ENCODE measurements at regions not wholly inside any gene's neighbourhood (a gene's known extent, or its start where the extent isn't known, plus 50 kb on each side); places are given as distances from the start of the nearest gene placed in this dataset.
A peak's percentile ranks its signal among the peaks of the same experiment; 100 is the strongest.

DNA sequence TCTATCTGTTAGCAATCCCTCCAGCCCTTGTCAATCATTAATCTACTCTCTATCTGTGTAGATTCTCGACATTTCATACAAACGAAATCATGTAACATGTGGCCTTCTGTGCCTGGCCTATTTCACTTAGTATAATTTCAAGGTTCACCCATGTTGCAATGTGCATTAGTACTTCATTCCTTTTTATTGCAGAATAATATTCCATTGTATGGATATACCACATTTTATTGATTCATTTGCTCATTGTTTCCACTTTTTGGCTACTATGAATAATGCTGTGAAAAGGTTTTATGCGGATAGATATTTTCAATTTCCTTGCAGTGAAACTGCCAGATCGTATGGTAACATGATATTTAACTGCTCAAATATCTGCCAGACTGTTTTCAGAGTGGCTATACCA is 100.1 kb downstream of the MIAT start:
- Histone ChIP-seq H4K20me1 (ENCODE audit: insufficient read depth, low read length) (no peaks in the 10 kb centered on the region), H3K27ac (ENCODE audit: low read depth, low read length) (no peak overlapping the region), H3K36me3 (ENCODE audit: insufficient read depth, low read length) (no peaks in the 10 kb centered on the region), H3K4me1 (ENCODE audit: insufficient read depth, low read length) (no peaks in the 10 kb centered on the region), H3K4me2 (ENCODE audit: low read length) (no peak overlapping the region), H3K79me2 (ENCODE audit: insufficient read depth, low read length) (no peaks in the 10 kb centered on the region), H3K9me3 (ENCODE audit: insufficient read depth, low read depth, low read length) (peaks cover 6% of the 10 kb centered on the region), H3K9ac (ENCODE audit: low read length) (no peak overlapping the region), H3K4me3 (ENCODE audit: insufficient read depth, low read depth, low read length) (no peak overlapping the region), H2AFZ (ENCODE audit: low read depth, low read length) (no peak overlapping the region), H3K27me3 (ENCODE audit: insufficient read depth, low read length) (no peaks in the 10 kb centered on the region)
- FAIRE-seq: no peak
- H3K36me3 Mint-ChIP-seq (ENCODE audit: low read depth, unreplicated experiment): peaks cover 4% of the 10 kb centered on the region
- peaks cover 10% of the 10 kb centered on the region for H3K9me3 Mint-ChIP-seq (ENCODE audit: unreplicated experiment)
- DNase-seq (ENCODE audit: low read depth): no peak
- peaks cover 5% of the 10 kb centered on the region for H3K4me1 Mint-ChIP-seq (ENCODE audit: low read depth, unreplicated experiment)
- no peaks in the 10 kb centered on the region for H3K27me3 Mint-ChIP-seq (ENCODE audit: low read depth, unreplicated experiment)
- no peak overlapping the region for H3K27ac Mint-ChIP-seq (ENCODE audit: unreplicated experiment)
- no peak for TF ChIP-seq EZH2 (IDR thresholded peaks at IDR 0.05; ENCODE audit: insufficient read depth, low read length)
- no peak for TF ChIP-seq CTCF (IDR thresholded peaks at IDR 0.05; ENCODE audit: insufficient read depth, low read depth, low read length)
- no peak overlapping the region for H3K4me3 Mint-ChIP-seq (ENCODE audit: unreplicated experiment)

GRCh38 chr22:26762503-26763472 is 105.4 kb downstream of the MIAT start:
- H3K4me2 ChIP-seq (ENCODE audit: low read length): no peak overlapping the region
- no peak overlapping the region for H3K4me3 ChIP-seq (ENCODE audit: insufficient read depth, low read depth, low read length)
- DNase-seq (ENCODE audit: low read depth): peak; percentile 10
- H3K27ac ChIP-seq (ENCODE audit: low read depth, low read length): no peak overlapping the region
- FAIRE-seq: no peak
- H3K4me1 ChIP-seq (ENCODE audit: insufficient read depth, low read length): peaks cover 6% of the 10 kb centered on the region
- H3K9ac ChIP-seq (ENCODE audit: low read length): peak overlapping the region; percentile 15
- no peaks in the 10 kb centered on the region for H3K27me3 Mint-ChIP-seq (ENCODE audit: low read depth, unreplicated experiment)
- peaks cover 5% of the 10 kb centered on the region for H3K4me1 Mint-ChIP-seq (ENCODE audit: low read depth, unreplicated experiment)
- H3K36me3 Mint-ChIP-seq (ENCODE audit: low read depth, unreplicated experiment): peaks cover 5% of the 10 kb centered on the region
- no peaks in the 10 kb centered on the region for H3K36me3 ChIP-seq (ENCODE audit: insufficient read depth, low read length)
- H4K20me1 ChIP-seq (ENCODE audit: insufficient read depth, low read length): no peaks in the 10 kb centered on the region
- peaks cover 16% of the 10 kb centered on the region for H3K9me3 Mint-ChIP-seq (ENCODE audit: unreplicated experiment)
- H3K4me3 Mint-ChIP-seq (ENCODE audit: unreplicated experiment): no peak overlapping the region
- no peaks in the 10 kb centered on the region for H3K27me3 ChIP-seq (ENCODE audit: insufficient read depth, low read length)
- no peak overlapping the region for H2AFZ ChIP-seq (ENCODE audit: low read depth, low read length)
- peak overlapping the region; percentile 55 for H3K27ac Mint-ChIP-seq (ENCODE audit: unreplicated experiment)
- peaks cover under 1% of the 10 kb centered on the region for H3K9me3 ChIP-seq (ENCODE audit: insufficient read depth, low read depth, low read length)
- TF ChIP-seq CTCF (IDR thresholded peaks at IDR 0.05; ENCODE audit: insufficient read depth, low read depth, low read length) (no peak), EZH2 (IDR thresholded peaks at IDR 0.05; ENCODE audit: insufficient read depth, low read length) (no peak)
- no peaks in the 10 kb centered on the region for H3K79me2 ChIP-seq (ENCODE audit: insufficient read depth, low read length)

Measured in astrocyte (in vitro differentiated cells and primary cell).